ENCODE measurements at regions not wholly inside any gene's neighbourhood (a gene's known extent, or its start where the extent isn't known, plus 50 kb on each side); places are given as distances from the start of the nearest gene placed in this dataset.

DNA sequence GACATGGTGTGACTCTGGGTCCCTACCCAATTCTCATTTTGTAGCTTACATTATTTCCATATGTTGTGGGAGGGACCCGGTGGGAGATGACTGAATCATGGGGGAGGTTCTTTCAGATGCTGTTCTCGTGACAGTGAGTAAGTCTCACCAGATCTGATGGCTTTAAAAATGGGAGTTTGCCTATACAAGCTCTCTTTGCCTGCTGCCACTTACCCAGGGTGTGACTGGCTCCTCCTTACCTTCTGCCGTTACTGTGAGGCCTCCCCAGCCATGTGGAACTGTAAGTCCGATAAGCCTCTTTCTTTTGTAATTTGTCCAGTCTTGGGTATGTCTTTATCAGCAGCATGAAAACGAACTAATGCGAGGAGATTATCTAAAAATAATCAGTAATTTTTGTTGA lies 1683.2 kb upstream of the SLC39A10 start:
- Histone ChIP-seq H2AFZ (ENCODE audit: low read length) (no peak overlapping the region), H3K36me3 (ENCODE audit: insufficient read depth, low read length) (no peaks in the 10 kb centered on the region), H3K9me3 (ENCODE audit: low read length) (no peaks in the 10 kb centered on the region), H4K20me1 (ENCODE audit: insufficient read depth, low read length) (no peaks in the 10 kb centered on the region), H3K9me2 (ENCODE audit: insufficient read depth, low read length) (no peaks in the 10 kb centered on the region), H3K4me1 (ENCODE audit: insufficient read depth, low read length, poor library complexity, severe bottlenecking) (no peaks in the 10 kb centered on the region), H3K27ac (ENCODE audit: low read depth, low read length, poor library complexity, severe bottlenecking) (no peak overlapping the region), H3K79me2 (ENCODE audit: insufficient read depth, low read depth, low read length) (no peaks in the 10 kb centered on the region), H3K4me2 (ENCODE audit: low read length) (no peak overlapping the region), H3K4me3 (ENCODE audit: low read depth, low read length, poor library complexity, severe bottlenecking) (no peak overlapping the region)
- DNase-seq (ENCODE audit: low spot score) = no peak
- intact Hi-C loops (cut with micrococcal nuclease; ENCODE audit: unreplicated experiment) = no loop called here
- BruUV-seq (replicated peaks) = no TSS peak
- CTCF ChIA-PET (ENCODE audit: unreplicated experiment) = no interaction called here
- TF ChIP-seq, protein P1, sequence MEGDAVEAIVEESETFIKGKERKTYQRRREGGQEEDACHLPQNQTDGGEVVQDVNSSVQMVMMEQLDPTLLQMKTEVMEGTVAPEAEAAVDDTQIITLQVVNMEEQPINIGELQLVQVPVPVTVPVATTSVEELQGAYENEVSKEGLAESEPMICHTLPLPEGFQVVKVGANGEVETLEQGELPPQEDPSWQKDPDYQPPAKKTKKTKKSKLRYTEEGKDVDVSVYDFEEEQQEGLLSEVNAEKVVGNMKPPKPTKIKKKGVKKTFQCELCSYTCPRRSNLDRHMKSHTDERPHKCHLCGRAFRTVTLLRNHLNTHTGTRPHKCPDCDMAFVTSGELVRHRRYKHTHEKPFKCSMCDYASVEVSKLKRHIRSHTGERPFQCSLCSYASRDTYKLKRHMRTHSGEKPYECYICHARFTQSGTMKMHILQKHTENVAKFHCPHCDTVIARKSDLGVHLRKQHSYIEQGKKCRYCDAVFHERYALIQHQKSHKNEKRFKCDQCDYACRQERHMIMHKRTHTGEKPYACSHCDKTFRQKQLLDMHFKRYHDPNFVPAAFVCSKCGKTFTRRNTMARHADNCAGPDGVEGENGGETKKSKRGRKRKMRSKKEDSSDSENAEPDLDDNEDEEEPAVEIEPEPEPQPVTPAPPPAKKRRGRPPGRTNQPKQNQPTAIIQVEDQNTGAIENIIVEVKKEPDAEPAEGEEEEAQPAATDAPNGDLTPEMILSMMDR (conservative IDR thresholded peaks at IDR 0.05; ENCODE audit: low read length) = no peak
- TF ChIP-seq EZH2phosphoT487 (IDR thresholded peaks at IDR 0.05; ENCODE audit: borderline replicate concordance, low read depth, low read length) = no peak
- POLR2A ChIA-PET = interaction anchor here (0.6 to 1.4 kb wide), 5 partner anchors 10 to 39 kb away, joined by 3 read pairs; no protein-coding TSS in a partner anchor

DNA sequence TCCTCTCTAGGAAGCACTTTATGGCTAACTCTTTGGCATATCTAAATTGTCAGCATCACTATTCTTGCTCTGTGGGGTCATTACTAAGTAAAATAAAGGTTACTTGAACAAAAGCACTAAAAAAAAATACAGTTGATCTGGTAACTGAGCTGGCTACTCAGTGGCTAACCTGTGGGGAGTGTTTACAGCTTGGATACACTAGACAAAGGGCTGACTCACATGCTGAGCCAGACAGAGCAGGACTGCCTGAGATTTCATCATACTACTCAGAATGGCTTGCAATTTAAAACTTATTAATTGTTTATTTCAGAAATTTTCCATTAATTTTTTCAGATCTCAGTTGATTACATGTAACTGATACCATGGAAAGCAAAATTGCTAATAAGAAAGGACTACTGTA lies 1690.4 kb upstream of the SLC39A10 start:
- no peaks in the 10 kb centered on the region for H3K9me2 ChIP-seq (ENCODE audit: insufficient read depth, low read length)
- no peaks in the 10 kb centered on the region for H3K4me1 ChIP-seq (ENCODE audit: insufficient read depth, low read length, poor library complexity, severe bottlenecking)
- no peak overlapping the region for H3K4me2 ChIP-seq (ENCODE audit: low read length)
- H3K4me3 ChIP-seq (ENCODE audit: low read depth, low read length, poor library complexity, severe bottlenecking) = no peak overlapping the region
- TF ChIP-seq, protein P1 (conservative IDR thresholded peaks at IDR 0.05; ENCODE audit: low read length) = no peak
- TF ChIP-seq EZH2phosphoT487 (IDR thresholded peaks at IDR 0.05; ENCODE audit: borderline replicate concordance, low read depth, low read length) = no peak
- intact Hi-C loops (cut with micrococcal nuclease; ENCODE audit: unreplicated experiment) = loop anchor here (10.0 kb wide), 1 partner anchor 272 kb away; no protein-coding TSS in a partner anchor
- BruUV-seq (replicated peaks) = no TSS peak
- H3K79me2 ChIP-seq (ENCODE audit: insufficient read depth, low read depth, low read length) = no peaks in the 10 kb centered on the region
- no peaks in the 10 kb centered on the region for H4K20me1 ChIP-seq (ENCODE audit: insufficient read depth, low read length)
- ChIA-PET POLR2A (no interaction called here), CTCF (ENCODE audit: unreplicated experiment) (no interaction called here)
- H3K9me3 ChIP-seq (ENCODE audit: low read length) = no peaks in the 10 kb centered on the region
- DNase-seq (ENCODE audit: low spot score) = no peak
- H2AFZ ChIP-seq (ENCODE audit: low read length) = no peak overlapping the region
- H3K27ac ChIP-seq (ENCODE audit: low read depth, low read length, poor library complexity, severe bottlenecking) = no peak overlapping the region
- no peaks in the 10 kb centered on the region for H3K36me3 ChIP-seq (ENCODE audit: insufficient read depth, low read length)

DNA sequence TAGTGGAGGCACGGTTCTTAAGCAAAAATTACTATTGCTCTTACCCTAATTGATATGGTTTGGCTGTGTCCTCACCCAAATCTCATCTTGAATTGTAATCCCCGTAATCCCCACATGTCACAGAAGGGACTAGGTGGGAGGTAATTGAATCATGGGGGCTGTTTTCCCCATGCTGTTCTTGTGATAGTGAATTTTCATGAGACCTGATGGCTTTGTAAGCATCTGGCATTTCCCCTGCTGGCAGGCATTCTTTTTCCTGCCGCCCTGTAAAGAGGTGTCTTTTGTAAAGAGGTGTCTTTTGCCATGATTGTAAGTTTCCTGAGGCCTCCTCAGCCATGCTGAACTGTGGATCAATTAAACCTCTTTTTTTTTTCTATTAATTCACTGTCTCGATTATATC lies 1691.8 kb upstream of the SLC39A10 start:
- Histone ChIP-seq H3K79me2 (ENCODE audit: insufficient read depth, low read depth, low read length) (no peaks in the 10 kb centered on the region), H3K36me3 (ENCODE audit: insufficient read depth, low read length) (no peaks in the 10 kb centered on the region), H3K9me2 (ENCODE audit: insufficient read depth, low read length) (no peaks in the 10 kb centered on the region), H3K9me3 (ENCODE audit: low read length) (no peaks in the 10 kb centered on the region), H3K27ac (ENCODE audit: low read depth, low read length, poor library complexity, severe bottlenecking) (no peak overlapping the region), H4K20me1 (ENCODE audit: insufficient read depth, low read length) (no peaks in the 10 kb centered on the region), H3K4me1 (ENCODE audit: insufficient read depth, low read length, poor library complexity, severe bottlenecking) (no peaks in the 10 kb centered on the region), H3K4me3 (ENCODE audit: low read depth, low read length, poor library complexity, severe bottlenecking) (no peak overlapping the region), H3K4me2 (ENCODE audit: low read length) (no peak overlapping the region), H2AFZ (ENCODE audit: low read length) (no peak overlapping the region)
- no peak for TF ChIP-seq EZH2phosphoT487 (IDR thresholded peaks at IDR 0.05; ENCODE audit: borderline replicate concordance, low read depth, low read length)
- TF ChIP-seq, protein P1 (conservative IDR thresholded peaks at IDR 0.05; ENCODE audit: low read length) = no peak
- ChIA-PET POLR2A (no interaction called here), CTCF (ENCODE audit: unreplicated experiment) (no interaction called here)
- BruUV-seq (replicated peaks) = no TSS peak
- intact Hi-C loops (cut with micrococcal nuclease; ENCODE audit: unreplicated experiment) = loop anchor here (10.0 kb wide), 1 partner anchor 270 kb away; no protein-coding TSS in a partner anchor
- DNase-seq (ENCODE audit: low spot score) = no peak
